Osteocyte (in vitro differentiated cells): ENCODE measurements at regions not wholly inside any gene's neighbourhood (a gene's known extent, or its start where the extent isn't known, plus 50 kb on each side); places are given as distances from the start of the nearest gene placed in this dataset.

Experiments used
- DNase-seq: peaks from one replicate; pipeline ENCODE4 v3.0.0; 2021; ENCODE audit warnings: mixed read lengths; ENCODE audit not compliant: unreplicated experiment; ENCODE audit errors: extremely low spot score
- H3K27ac Mint-ChIP-seq: one replicate; pipeline ENCODE4 v1.8.0; 2021; ENCODE audit warnings: mild to moderate bottlenecking, mixed read lengths; ENCODE audit not compliant: unreplicated experiment
- H3K27me3 Mint-ChIP-seq: one replicate; pipeline ENCODE4 v1.8.0; 2021; ENCODE audit warnings: mixed read lengths; ENCODE audit not compliant: unreplicated experiment
- H3K36me3 Mint-ChIP-seq: one replicate; pipeline ENCODE4 v1.8.0; 2021; ENCODE audit warnings: mixed read lengths; ENCODE audit not compliant: unreplicated experiment
- H3K4me1 Mint-ChIP-seq: one replicate; pipeline ENCODE4 v1.8.0; 2021; ENCODE audit warnings: mixed read lengths; ENCODE audit not compliant: unreplicated experiment
- H3K4me3 Mint-ChIP-seq: one replicate; pipeline ENCODE4 v1.8.0; 2021; ENCODE audit warnings: mild to moderate bottlenecking, moderate library complexity, mixed read lengths; ENCODE audit not compliant: unreplicated experiment
- H3K9me3 Mint-ChIP-seq: one replicate; pipeline ENCODE4 v1.8.0; 2021; ENCODE audit warnings: mixed read lengths; ENCODE audit not compliant: unreplicated experiment
- TF ChIP-seq, protein P1 (sequence below): fragments of 200-600 bp; sonication (generic); IDR thresholded peaks from 2 replicates; pipeline ENCODE4 v1.5.0; 2021; ENCODE audit warnings: antibody characterized with exemption, mild to moderate bottlenecking, moderate library complexity

DNA sequence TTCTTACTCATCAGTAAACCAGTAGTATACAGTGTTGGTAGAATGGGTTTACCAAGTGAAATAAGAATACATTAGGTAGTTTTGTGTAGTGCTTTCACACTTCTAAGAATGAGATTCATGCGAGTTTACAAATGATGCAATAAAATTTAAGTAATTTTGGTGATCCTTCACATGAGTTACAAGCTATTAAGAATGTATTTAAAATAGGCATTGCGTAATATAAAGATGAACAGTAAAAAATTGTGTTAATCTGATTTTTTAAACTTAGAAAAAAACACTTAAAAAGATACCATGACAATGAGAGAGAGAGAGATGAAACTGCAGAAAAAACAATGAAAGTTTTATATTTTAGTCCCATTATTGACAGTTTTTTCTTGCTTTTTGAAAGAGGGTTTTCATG, 570.5 kb downstream of the SLITRK6 start:
- no peaks in the 10 kb centered on the region for H3K36me3 Mint-ChIP-seq
- H3K27ac Mint-ChIP-seq, result no peak overlapping the region
- no peak for DNase-seq
- peaks cover 4% of the 10 kb centered on the region for H3K9me3 Mint-ChIP-seq
- H3K27me3 Mint-ChIP-seq, result no peaks in the 10 kb centered on the region
- TF ChIP-seq, protein P1, sequence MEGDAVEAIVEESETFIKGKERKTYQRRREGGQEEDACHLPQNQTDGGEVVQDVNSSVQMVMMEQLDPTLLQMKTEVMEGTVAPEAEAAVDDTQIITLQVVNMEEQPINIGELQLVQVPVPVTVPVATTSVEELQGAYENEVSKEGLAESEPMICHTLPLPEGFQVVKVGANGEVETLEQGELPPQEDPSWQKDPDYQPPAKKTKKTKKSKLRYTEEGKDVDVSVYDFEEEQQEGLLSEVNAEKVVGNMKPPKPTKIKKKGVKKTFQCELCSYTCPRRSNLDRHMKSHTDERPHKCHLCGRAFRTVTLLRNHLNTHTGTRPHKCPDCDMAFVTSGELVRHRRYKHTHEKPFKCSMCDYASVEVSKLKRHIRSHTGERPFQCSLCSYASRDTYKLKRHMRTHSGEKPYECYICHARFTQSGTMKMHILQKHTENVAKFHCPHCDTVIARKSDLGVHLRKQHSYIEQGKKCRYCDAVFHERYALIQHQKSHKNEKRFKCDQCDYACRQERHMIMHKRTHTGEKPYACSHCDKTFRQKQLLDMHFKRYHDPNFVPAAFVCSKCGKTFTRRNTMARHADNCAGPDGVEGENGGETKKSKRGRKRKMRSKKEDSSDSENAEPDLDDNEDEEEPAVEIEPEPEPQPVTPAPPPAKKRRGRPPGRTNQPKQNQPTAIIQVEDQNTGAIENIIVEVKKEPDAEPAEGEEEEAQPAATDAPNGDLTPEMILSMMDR, result no peak
- H3K4me1 Mint-ChIP-seq, result peaks cover 12% of the 10 kb centered on the region
- H3K4me3 Mint-ChIP-seq, result no peak overlapping the region

DNA sequence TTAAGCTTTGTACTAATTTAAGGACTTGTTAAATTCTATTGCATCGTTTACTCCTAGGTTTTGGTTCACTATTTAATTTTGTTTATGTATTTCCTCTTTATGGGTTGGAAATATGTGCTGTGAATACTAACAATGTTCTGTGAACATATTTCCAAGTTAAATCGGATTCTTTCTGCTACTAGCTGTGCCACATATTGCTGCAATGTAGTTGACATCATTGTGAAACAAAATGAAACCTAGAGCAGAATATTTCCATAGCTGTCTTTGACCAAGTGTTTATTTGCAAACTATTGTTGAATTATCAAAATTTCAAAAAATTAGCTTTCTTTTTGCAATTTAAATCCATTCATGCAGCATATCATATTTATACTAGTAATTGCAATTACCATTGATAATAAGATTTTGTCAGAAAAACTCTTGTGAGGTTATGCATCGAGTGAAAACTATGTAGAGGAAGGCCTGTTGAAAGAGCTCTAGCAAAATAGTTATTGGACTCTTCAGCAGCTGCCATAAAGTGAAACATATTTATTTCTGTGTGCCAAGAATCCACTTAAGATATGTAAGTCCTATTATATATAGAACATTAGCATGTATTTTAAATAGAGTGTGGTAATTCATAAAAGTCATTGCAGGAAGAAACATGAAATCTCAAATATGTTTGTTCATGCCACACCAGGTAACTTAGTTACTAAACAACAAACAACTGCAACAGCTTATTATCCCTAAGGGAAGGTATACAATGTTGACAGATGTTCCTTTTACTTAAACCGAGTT, 575.1 kb downstream of the SLITRK6 start:
- H3K27me3 Mint-ChIP-seq, result no peaks in the 10 kb centered on the region
- no peak for DNase-seq
- H3K4me3 Mint-ChIP-seq, result no peak overlapping the region
- H3K36me3 Mint-ChIP-seq, result no peaks in the 10 kb centered on the region
- H3K27ac Mint-ChIP-seq, result no peak overlapping the region
- TF ChIP-seq, protein P1, result no peak
- peaks cover 2% of the 10 kb centered on the region for H3K4me1 Mint-ChIP-seq
- peaks cover 9% of the 10 kb centered on the region for H3K9me3 Mint-ChIP-seq

DNA sequence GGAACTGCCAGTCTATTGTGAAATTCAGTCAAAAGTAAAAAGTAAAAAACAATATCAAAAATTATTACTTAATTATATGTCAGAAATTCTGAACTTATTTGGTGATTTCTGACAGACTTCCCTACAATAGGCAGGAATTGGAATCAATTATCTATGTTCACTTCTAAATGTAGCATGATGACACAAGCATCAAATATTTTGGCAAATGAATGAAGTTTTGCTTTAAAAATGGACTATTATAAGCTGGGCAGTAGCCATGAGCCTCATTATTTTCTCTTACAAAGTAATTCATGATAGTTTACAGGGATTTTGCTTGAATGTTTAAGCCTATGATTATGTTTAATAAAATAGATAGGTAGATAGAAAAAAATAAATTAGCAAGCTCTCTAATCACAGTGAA, 582.6 kb downstream of the SLITRK6 start:
- TF ChIP-seq, protein P1, result no peak
- Mint-ChIP-seq H3K27me3 (no peaks in the 10 kb centered on the region), H3K9me3 (peaks cover 4% of the 10 kb centered on the region), H3K4me1 (no peaks in the 10 kb centered on the region), H3K36me3 (no peaks in the 10 kb centered on the region), H3K4me3 (no peak overlapping the region), H3K27ac (no peak overlapping the region)
- DNase-seq, result no peak

GRCh38 chr13:85212692-85213091, 586.5 kb downstream of the SLITRK6 start:
- TF ChIP-seq, protein P1, result no peak
- Mint-ChIP-seq H3K4me1 (no peaks in the 10 kb centered on the region), H3K36me3 (no peaks in the 10 kb centered on the region), H3K27me3 (no peaks in the 10 kb centered on the region), H3K27ac (no peak overlapping the region), H3K9me3 (peaks cover 4% of the 10 kb centered on the region), H3K4me3 (no peak overlapping the region)
- no peak for DNase-seq

DNA sequence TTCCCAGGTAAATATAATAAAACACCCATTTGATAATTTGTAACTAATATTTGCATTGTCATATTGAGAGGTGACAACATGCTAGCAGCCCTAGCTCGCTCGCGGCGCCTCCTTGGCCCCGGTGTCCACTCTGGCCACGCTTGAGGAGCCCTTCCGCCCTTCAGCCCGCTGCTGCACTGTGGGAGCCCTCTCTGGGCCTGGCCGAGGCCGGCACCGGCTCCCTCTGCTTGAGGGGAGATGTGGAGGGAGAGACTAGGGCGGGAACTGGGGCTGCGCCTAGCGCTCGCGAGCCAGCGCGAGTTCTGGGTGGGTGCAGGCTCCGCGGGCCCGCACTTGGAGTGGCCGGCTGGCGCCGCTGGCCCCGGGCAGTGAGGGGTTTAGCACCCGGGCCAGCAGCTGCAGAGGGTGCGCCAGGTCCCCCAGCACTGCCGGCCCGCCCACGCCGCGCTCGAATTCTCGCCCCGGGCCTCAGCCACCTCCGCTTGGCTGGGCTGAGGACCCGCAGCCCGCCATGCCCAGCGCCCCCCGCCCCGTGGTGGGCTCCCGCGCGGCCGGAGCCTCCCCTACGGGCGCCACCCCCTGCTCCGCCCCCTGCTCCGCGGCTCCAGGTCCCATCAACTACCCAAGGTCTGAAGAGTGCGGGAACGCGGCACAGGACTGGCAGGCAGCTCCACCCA, 594.4 kb downstream of the SLITRK6 start:
- no peaks in the 10 kb centered on the region for H3K4me1 Mint-ChIP-seq
- peaks cover 2% of the 10 kb centered on the region for H3K36me3 Mint-ChIP-seq
- H3K27ac Mint-ChIP-seq, result no peak overlapping the region
- TF ChIP-seq, protein P1, result no peak
- H3K27me3 Mint-ChIP-seq, result no peaks in the 10 kb centered on the region
- no peak overlapping the region for H3K4me3 Mint-ChIP-seq
- no peak for DNase-seq
- H3K9me3 Mint-ChIP-seq, result peaks cover 17% of the 10 kb centered on the region
